GM13976 (cell line): ENCODE measurements at regions not wholly inside any gene's neighbourhood (a gene's known extent, or its start where the extent isn't known, plus 50 kb on each side); places are given as distances from the start of the nearest gene placed in this dataset.

ENCODE experiments used
- DNase-seq: peaks from one replicate; pipeline ENCODE4 v3.0.0; 2012; ENCODE audit warnings: low spot score
- in situ Hi-C: fragments of 300-500 bp; cut with MboI; formaldehyde crosslinking; loops from one replicate; pipeline ENCODE4 v1.12.0; 2022; ENCODE audit warnings: low sequenced_read_pairs, mixed read lengths, inconsistent platforms; ENCODE audit not compliant: unreplicated experiment
- TF ChIP-seq, protein P1 (sequence below): IDR thresholded peaks from 2 replicates; pipeline ENCODE4 v1.5.1; 2012; ENCODE audit warnings: borderline replicate concordance, mild to moderate bottlenecking; ENCODE audit not compliant: insufficient read depth; ENCODE audit errors: extremely low read depth, missing control alignments, control extremely low read depth

DNA sequence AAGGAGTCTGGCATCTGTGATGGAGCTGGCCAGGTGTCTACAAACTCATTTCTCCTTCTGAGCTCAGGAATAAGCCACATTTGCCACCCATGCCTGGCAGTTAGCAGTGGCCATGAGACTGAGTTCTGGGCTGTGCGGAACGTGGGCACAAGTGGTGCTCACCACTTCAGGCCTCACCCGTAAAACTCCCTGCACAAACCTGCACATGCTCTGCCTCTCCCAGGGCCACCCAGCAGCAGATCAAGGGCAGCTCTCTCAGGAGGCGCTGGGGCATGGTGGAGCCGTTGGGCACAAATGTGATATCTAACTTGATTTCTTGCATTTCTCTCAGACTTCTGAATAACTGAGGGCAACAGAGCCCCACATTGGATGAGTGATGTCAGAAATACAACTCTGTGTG lies 269.5 kb downstream of the HIVEP2 start:
- TF ChIP-seq, protein P1, sequence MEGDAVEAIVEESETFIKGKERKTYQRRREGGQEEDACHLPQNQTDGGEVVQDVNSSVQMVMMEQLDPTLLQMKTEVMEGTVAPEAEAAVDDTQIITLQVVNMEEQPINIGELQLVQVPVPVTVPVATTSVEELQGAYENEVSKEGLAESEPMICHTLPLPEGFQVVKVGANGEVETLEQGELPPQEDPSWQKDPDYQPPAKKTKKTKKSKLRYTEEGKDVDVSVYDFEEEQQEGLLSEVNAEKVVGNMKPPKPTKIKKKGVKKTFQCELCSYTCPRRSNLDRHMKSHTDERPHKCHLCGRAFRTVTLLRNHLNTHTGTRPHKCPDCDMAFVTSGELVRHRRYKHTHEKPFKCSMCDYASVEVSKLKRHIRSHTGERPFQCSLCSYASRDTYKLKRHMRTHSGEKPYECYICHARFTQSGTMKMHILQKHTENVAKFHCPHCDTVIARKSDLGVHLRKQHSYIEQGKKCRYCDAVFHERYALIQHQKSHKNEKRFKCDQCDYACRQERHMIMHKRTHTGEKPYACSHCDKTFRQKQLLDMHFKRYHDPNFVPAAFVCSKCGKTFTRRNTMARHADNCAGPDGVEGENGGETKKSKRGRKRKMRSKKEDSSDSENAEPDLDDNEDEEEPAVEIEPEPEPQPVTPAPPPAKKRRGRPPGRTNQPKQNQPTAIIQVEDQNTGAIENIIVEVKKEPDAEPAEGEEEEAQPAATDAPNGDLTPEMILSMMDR, result no peak
- in situ Hi-C loops, result loop anchor here (25.0 kb wide), 2 partner anchors 362 to 612 kb away; no protein-coding TSS in a partner anchor
- no peak for DNase-seq

DNA sequence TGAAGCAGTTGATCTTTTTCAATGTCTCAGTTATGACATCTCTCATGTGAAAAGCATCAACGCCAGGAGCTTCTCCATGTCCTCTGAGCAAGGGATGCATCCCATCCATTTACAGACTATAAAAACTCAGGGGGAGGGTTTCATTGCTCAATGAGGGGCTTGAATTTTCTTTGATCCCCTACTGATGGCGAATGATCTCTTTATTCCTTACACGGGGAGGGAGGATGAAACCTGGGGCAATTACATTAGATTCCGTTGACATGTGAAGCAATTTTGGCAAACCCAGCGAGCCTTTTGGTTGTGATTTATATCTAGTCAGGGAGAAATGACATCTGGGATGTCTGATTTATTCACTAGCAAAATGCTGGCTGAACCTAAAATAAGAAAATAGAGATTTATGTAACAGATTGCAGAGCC lies 268.9 kb downstream of the HIVEP2 start:
- in situ Hi-C loops, result loop anchor here (25.0 kb wide), 2 partner anchors 361 to 611 kb away; no protein-coding TSS in a partner anchor
- no peak for DNase-seq
- TF ChIP-seq, protein P1, result no peak

DNA sequence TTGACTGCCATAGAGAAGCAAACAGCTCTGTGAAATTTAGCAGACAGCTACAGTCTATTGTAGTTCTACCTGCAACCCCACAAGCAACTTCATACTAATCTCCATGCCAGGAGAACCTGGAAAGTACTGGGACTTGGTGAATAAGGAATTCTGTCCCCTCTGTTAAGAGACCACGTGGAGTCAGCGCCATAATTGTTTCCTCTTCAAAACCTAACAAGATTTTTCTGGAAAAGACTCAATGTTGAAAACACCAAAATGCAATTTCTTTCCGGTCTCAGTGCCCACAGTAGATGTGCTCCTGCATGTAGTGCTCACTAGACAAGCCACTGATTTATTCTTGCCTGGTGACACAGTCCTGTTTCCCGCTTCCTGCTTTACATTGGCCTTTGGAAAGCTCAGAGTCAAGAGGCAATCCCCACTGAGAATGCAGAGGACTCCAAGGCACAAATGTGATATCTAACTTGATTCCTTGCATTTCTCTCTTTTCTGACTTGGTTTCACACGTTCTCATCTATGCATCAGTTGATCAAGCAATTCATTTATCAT lies 268.3 kb downstream of the HIVEP2 start:
- in situ Hi-C loops, result loop anchor here (25.0 kb wide), 2 partner anchors 361 to 611 kb away; no protein-coding TSS in a partner anchor
- DNase-seq, result no peak
- TF ChIP-seq, protein P1, result no peak

DNA sequence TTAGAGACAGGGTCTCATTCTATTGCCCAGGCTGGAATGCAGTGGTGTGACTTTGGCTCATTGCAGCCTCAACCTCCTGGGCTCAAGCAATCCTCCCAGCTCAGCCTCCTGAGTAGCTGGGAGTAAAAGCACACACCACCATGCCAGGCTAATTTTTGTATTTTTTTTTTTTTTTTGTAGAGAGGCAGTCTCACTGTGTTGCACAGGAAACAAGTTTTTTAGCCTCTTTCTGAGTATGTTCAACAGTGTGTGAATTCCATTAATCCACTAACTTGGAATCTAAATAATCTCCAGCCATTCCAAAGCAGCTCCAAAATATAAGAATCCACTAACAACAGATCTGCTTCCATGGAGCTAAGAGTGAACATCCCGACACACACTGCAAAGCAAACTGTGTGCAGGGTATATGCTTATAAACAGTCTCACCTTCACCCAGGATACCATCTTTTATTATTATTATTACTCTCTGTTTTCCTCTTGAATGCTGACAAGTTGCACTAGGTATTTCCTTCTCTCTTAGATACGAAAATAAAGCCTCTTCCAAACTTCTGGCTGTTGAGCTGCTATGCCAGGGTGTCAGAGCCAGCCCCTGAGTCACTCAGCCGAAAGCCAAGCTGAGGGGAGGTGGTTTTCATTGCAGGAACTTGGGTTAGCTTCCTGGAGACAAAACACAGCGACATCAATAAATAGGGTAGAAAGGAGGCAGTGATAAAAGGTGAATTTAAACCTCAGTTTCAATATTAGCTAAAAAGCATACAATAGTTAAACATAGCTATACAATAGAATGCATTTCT lies 264.9 kb downstream of the HIVEP2 start:
- TF ChIP-seq, protein P1, result no peak
- DNase-seq, result no peak
- in situ Hi-C loops, result loop anchor here (25.0 kb wide), 2 partner anchors 357 to 607 kb away; no protein-coding TSS in a partner anchor

DNA sequence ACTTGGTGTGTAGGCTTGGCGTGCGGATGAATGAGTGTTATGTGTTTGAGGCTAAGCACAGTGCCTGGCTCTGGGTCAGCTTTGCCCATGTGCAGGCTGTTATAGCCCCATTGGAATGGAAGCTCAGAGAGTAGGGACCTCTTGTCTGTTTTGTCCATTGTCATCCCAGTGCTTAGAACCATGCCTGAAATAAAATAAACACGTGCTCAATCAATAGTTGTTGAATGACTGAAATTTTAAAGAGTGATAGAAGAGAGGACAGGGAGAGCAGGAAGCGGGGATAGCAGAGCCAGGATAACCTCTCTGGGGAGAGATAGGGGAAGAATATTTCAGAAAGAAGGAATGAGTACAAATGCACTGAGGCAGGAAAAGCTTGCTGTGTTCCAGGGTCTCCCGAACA lies 263.9 kb downstream of the HIVEP2 start:
- no peak for DNase-seq
- TF ChIP-seq, protein P1, result no peak
- in situ Hi-C loops, result loop anchor here (25.0 kb wide), 2 partner anchors 356 to 606 kb away; no protein-coding TSS in a partner anchor

DNA sequence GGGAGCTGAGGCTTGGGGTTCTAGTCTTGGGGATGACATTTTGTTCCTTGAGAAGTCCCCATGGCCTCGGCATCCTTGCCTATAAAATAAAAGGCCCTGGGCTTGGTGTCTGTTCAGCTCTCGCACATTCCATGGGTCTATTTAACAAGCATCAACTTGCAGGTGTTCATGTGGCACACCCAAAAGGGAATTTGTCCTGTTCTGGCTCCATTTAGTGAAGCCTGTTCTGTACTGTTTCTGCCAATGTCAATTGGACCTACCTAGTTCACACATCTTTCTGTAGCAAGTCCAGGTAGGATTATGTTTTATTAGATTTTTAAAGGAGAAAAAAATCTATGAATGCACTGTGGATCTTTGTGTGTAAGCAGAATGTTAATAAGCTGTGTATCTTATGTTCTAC lies 262.0 kb downstream of the HIVEP2 start:
- in situ Hi-C loops, result loop anchor here (25.0 kb wide), 2 partner anchors 354 to 604 kb away; no protein-coding TSS in a partner anchor
- DNase-seq, result no peak
- TF ChIP-seq, protein P1, result no peak
